ENCODE measurements at regions not wholly inside any gene's neighbourhood (a gene's known extent, or its start where the extent isn't known, plus 50 kb on each side); places are given as distances from the start of the nearest gene placed in this dataset.

- no peak for TF ChIP-seq CEBPB (IDR thresholded peaks at IDR 0.05; ENCODE audit: low read depth)
- TF ChIP-seq ZNF274 (IDR thresholded peaks at IDR 0.05; ENCODE audit: low read depth, low read length), result no peak
These were observed 463.2 kb downstream of the TMEM114 start (continued) for GRCh38 chr16:8127070-8127469.

GRCh38 chr16:8126313-8126712, 464.0 kb downstream of the TMEM114 start:
- H4K20me1 ChIP-seq (ENCODE audit: insufficient read depth), result no peaks in the 10 kb centered on the region
- intact Hi-C loops (cut with micrococcal nuclease), result no loop called here
- H3K9me3 ChIP-seq (ENCODE audit: control insufficient read depth in 1 of 2, insufficient read depth in 1 of 2, low read depth in 1 of 2, low read length in 2 of 2), result peaks cover 6 to 31% of the 10 kb centered on the region in 2 experiments; a peak in 2 of 4 replicates
- TF ChIP-seq ZBTB33 (IDR thresholded peaks at IDR 0.05; ENCODE audit: extremely low read depth, insufficient replicate concordance, low read length) (no peak), YY1 (IDR thresholded peaks at IDR 0.05; ENCODE audit: extremely low read depth, insufficient replicate concordance, low read depth, low read length) (no peak), SP1 (IDR thresholded peaks at IDR 0.05; ENCODE audit: low read depth) (no peak), RAD21 (IDR thresholded peaks at IDR 0.05; ENCODE audit: low read depth) (no peak), SRF (IDR thresholded peaks at IDR 0.05; ENCODE audit: low read depth) (no peak), SIN3A (IDR thresholded peaks at IDR 0.05; ENCODE audit: low read depth) (no peak), ZNF274 (IDR thresholded peaks at IDR 0.05; ENCODE audit: low read depth, low read length) (no peak), ZFX (IDR thresholded peaks at IDR 0.05) (no peak), ATF3 (IDR thresholded peaks at IDR 0.05) (no peak), ELF1 (IDR thresholded peaks at IDR 0.05; ENCODE audit: borderline replicate concordance, low read depth) (no peak), EZH2phosphoT487 (IDR thresholded peaks at IDR 0.05; ENCODE audit: borderline replicate concordance) (no peak), POLR2AphosphoS5 (IDR thresholded peaks at IDR 0.05; ENCODE audit: low read depth, low read length) (no peak), POLR2A (IDR thresholded peaks at IDR 0.05; ENCODE audit: borderline replicate concordance, extremely low read depth, insufficient read depth, insufficient read length) (no peak), REST (IDR thresholded peaks at IDR 0.05; ENCODE audit: low read depth) (no peak), MAX (IDR thresholded peaks at IDR 0.05) (no peak), EZH2 (IDR thresholded peaks at IDR 0.05) (no peak), FOSL1 (IDR thresholded peaks at IDR 0.05; ENCODE audit: low read depth) (no peak), EGR1 (IDR thresholded peaks at IDR 0.05; ENCODE audit: low read depth) (no peak)
- no peak overlapping the region for H3K9ac ChIP-seq (ENCODE audit: low read length)
- no TSS peak for BruUV-seq (replicated peaks)
- H3K9me2 ChIP-seq (ENCODE audit: insufficient read depth), result no peaks in the 10 kb centered on the region
- H3K4me2 ChIP-seq (ENCODE audit: low read length), result no peak overlapping the region
- H3K4me3 ChIP-seq (replicated peaks in 1 of 2; ENCODE audit: low read depth in 1 of 2, low read length in 2 of 2), result no peak overlapping the region
- DNase-seq (ENCODE audit: low read depth, low spot score) (no peak), ATAC-seq (no peak)
- ChIA-PET RAD21 (ENCODE audit: low non-redundant PET in 1 of 2, low total read pairs in 2 of 2, uncharacterized antibody in 2 of 2, unreplicated experiment in 2 of 2) (no interaction called here), CTCF (no interaction called here), POLR2A (no interaction called here)
- no peaks in the 10 kb centered on the region for H3K27me3 ChIP-seq (ENCODE audit: insufficient read depth, low read length)
- no peak overlapping the region for H2AFZ ChIP-seq (ENCODE audit: low read depth, low read length, poor library complexity, severe bottlenecking)
- H3K36me3 ChIP-seq (ENCODE audit: control insufficient read depth in 1 of 2, insufficient read depth in 2 of 2, low read length in 2 of 2), result no peaks in the 10 kb centered on the region
- no peaks in the 10 kb centered on the region for H3K4me1 ChIP-seq (ENCODE audit: control insufficient read depth in 1 of 2, insufficient read depth in 2 of 2, low read length in 2 of 2)
- no peak overlapping the region for H3K27ac ChIP-seq (ENCODE audit: low read depth, low read length)
- no peaks in the 10 kb centered on the region for H3K79me2 ChIP-seq (ENCODE audit: insufficient read depth, low read length)

Measured in HCT116 (cell line).